Nephron (organoid): ENCODE measurements at regions not wholly inside any gene's neighbourhood (a gene's known extent, or its start where the extent isn't known, plus 50 kb on each side); places are given as distances from the start of the nearest gene placed in this dataset.

ENCODE experiments used
- H3K27ac Mint-ChIP-seq, 3 experiments: 2 replicates each; pipeline ENCODE4 v1.8.0; 2020; ENCODE audit warnings: mixed read lengths in 3 of 3, mild to moderate bottlenecking in 2 of 3, moderate library complexity in 1 of 3
- H3K27me3 Mint-ChIP-seq: 2 replicates; pipeline ENCODE4 v1.8.0; 2021; ENCODE audit warnings: low read depth, mild to moderate bottlenecking, moderate library complexity, mixed read lengths
- H3K36me3 Mint-ChIP-seq: 2 replicates; pipeline ENCODE4 v1.8.0; 2020; ENCODE audit warnings: low read depth, mixed read lengths
- H3K4me1 Mint-ChIP-seq: 2 replicates; pipeline ENCODE4 v1.8.0; 2020; ENCODE audit warnings: mixed read lengths
- H3K4me3 Mint-ChIP-seq, 3 experiments: 2 replicates each; pipeline ENCODE4 v1.8.0; 2020; ENCODE audit warnings: mild to moderate bottlenecking in 3 of 3, mixed read lengths in 3 of 3, moderate library complexity in 2 of 3
- H3K9me3 Mint-ChIP-seq: 2 replicates; pipeline ENCODE4 v1.8.0; 2020; ENCODE audit warnings: mixed read lengths
- TF ChIP-seq, protein P1 (sequence below), 3 experiments: fragments of 200-600 bp; sonication (generic); IDR thresholded peaks; one replicate each; pipeline ENCODE4 v1.5.0; 2021; ENCODE audit warnings: antibody characterized with exemption in 3 of 3; ENCODE audit not compliant: unreplicated experiment in 3 of 3

DNA sequence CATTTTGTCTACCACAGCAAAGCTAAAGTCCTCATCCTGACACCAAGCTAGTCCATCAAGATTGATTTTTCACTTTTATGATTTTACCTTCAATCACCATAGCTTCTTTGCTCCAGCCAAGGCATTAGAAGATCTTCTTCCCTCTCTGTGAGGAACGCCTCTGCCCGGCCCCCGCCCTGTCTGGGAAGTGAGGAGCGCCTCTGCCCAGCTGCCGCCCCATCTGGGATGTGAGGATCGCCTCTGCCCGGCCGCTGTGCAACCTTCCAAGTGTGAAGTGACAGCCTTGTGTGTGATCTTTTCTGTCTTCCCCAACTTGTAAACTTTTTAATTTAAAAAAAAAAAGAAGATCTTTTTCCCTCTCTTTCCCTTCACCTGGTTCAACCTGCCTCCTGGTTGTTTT lies 210.5 kb upstream of the NREP start:
- H3K4me1 Mint-ChIP-seq: peaks cover 12% of the 10 kb centered on the region
- no peak overlapping the region for H3K4me3 Mint-ChIP-seq
- no peak overlapping the region for H3K27ac Mint-ChIP-seq
- H3K36me3 Mint-ChIP-seq: no peaks in the 10 kb centered on the region
- TF ChIP-seq, protein P1, sequence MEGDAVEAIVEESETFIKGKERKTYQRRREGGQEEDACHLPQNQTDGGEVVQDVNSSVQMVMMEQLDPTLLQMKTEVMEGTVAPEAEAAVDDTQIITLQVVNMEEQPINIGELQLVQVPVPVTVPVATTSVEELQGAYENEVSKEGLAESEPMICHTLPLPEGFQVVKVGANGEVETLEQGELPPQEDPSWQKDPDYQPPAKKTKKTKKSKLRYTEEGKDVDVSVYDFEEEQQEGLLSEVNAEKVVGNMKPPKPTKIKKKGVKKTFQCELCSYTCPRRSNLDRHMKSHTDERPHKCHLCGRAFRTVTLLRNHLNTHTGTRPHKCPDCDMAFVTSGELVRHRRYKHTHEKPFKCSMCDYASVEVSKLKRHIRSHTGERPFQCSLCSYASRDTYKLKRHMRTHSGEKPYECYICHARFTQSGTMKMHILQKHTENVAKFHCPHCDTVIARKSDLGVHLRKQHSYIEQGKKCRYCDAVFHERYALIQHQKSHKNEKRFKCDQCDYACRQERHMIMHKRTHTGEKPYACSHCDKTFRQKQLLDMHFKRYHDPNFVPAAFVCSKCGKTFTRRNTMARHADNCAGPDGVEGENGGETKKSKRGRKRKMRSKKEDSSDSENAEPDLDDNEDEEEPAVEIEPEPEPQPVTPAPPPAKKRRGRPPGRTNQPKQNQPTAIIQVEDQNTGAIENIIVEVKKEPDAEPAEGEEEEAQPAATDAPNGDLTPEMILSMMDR (IDR thresholded peaks at IDR 0.05; ENCODE audit: unreplicated experiment in 3 of 3): no peak
- no peaks in the 10 kb centered on the region for H3K27me3 Mint-ChIP-seq
- peaks cover 3% of the 10 kb centered on the region for H3K9me3 Mint-ChIP-seq

DNA sequence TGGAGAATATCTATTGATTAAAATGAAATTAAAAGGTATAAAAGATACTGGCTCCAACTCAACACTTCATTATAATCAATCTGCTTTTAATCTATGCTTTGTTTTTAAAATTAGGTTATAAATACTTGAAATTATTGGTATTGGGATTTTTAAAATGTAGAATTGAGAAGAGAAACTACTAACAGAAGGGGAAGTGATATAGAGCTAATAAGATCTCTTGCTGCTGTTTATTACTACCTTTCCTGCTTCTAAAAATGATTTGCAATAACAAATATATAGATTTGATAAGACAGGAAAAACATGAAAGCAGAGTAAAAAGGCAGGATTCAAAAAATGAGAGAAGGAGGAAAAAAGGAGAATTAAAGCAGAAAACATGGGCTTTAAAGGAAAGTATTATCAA lies 209.3 kb upstream of the NREP start:
- peaks cover 17% of the 10 kb centered on the region for H3K4me1 Mint-ChIP-seq
- no peaks in the 10 kb centered on the region for H3K36me3 Mint-ChIP-seq
- H3K4me3 Mint-ChIP-seq: no peak overlapping the region
- TF ChIP-seq, protein P1 (IDR thresholded peaks at IDR 0.05; ENCODE audit: unreplicated experiment in 3 of 3): no peak
- no peak overlapping the region for H3K27ac Mint-ChIP-seq
- no peaks in the 10 kb centered on the region for H3K27me3 Mint-ChIP-seq
- peaks cover 3% of the 10 kb centered on the region for H3K9me3 Mint-ChIP-seq

DNA sequence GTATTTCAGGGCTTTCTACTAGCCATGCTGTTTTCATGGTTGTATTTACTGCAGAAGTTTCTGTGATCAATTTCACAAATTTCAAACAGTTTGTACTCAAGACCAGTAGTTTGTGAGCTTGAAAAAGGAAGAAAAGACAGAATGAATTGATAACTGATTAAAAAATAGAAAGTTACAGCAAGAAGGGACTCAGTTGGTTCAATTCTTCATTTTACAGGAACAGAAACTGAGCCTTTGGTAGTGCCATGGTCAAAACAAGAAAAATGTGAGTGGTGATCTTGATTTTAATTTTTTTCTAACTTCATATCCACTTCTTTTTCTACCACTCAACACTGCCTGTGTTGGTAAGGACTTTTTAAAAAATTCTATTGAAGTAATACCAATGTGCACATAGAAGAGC lies 206.6 kb upstream of the NREP start:
- Mint-ChIP-seq H3K27me3 (peaks cover 3% of the 10 kb centered on the region), H3K4me1 (peaks cover 26% of the 10 kb centered on the region), H3K9me3 (peaks cover 3% of the 10 kb centered on the region), H3K36me3 (no peaks in the 10 kb centered on the region), H3K27ac (no peak overlapping the region), H3K4me3 (no peak overlapping the region)
- TF ChIP-seq, protein P1 (IDR thresholded peaks at IDR 0.05; ENCODE audit: unreplicated experiment in 3 of 3): no peak

DNA sequence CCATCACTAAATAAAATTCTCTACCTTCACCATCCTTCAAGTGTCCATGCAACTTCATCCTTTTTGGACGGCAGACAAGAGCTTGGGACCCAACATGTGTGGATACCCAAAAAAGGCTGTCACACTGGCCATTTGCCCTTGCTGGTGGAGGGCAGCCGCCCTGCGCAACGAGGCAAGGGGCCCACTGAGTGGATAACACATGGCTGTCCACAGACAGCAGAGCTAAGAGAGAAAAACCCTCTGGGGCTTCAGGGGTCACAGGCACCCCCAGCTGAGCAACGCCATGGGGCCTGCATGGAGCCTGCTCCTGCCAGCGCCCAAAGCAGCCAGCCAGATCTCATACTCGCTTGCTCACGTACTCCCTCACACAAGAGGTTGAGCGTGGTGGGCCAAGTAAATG lies 205.9 kb upstream of the NREP start:
- Mint-ChIP-seq H3K9me3 (peaks cover 3% of the 10 kb centered on the region), H3K4me1 (peaks cover 21% of the 10 kb centered on the region), H3K4me3 (no peak overlapping the region), H3K27ac (no peak overlapping the region), H3K36me3 (no peaks in the 10 kb centered on the region), H3K27me3 (peaks cover 3% of the 10 kb centered on the region)
- TF ChIP-seq, protein P1 (IDR thresholded peaks at IDR 0.05; ENCODE audit: unreplicated experiment in 3 of 3): no peak

DNA sequence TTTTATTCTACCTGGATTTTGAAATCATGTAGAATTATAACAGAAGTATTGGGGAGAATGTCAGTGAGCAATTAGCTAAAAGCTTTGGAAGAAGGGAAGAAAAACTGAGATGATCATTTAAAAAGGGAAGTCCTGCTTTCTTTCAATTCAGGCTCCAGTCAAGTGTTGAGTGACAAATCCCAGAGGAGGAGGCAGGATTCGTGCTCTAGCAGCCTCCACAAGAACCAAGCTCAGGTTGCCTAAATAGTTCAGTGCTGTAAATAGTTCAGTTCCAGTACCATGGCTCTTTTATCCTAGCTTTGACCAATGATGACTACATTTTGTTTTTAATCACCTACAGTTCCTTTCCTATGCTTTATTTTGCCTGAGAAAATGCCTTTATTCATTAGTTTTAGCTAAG lies 204.9 kb upstream of the NREP start:
- peaks cover 21% of the 10 kb centered on the region for H3K4me1 Mint-ChIP-seq
- H3K27ac Mint-ChIP-seq: peak overlapping the region in 1 of 3 experiments; percentile 7
- H3K9me3 Mint-ChIP-seq: peaks cover 3% of the 10 kb centered on the region
- no peaks in the 10 kb centered on the region for H3K36me3 Mint-ChIP-seq
- peaks cover 3% of the 10 kb centered on the region for H3K27me3 Mint-ChIP-seq
- TF ChIP-seq, protein P1 (IDR thresholded peaks at IDR 0.05; ENCODE audit: unreplicated experiment in 3 of 3): no peak
- no peak overlapping the region for H3K4me3 Mint-ChIP-seq

DNA sequence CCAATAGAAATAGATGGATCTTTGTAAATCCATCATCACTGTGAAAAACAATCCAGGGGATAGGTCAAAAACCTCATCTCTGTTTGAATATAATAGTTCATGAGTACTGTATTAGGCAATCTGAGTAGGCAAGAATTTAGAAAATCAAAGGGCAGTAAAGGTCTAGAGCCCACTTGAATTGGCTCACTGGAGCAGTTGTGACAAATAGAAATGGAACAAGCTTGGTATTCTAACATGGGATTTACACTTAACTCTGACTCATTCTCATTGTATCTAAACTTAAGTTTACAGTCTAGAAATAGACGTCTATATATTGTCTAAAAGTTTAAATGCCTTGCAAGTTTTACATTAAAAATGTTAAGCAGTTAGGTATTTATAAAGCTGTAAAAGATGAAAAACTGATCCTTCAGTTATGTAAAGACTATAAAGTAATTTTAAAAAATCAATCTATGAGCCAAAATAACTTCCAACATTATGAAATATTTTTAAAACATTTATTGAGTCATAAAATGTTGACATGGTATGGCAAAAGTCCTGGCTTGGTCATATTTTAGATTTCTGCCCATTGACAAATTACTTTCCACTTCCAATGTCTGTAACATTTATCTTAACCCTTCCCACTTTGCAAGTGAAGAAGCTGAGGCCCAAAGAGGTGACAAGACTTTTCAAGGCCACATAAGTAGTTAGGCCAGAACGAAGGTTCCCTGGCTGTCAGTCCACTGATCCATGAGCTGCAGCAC lies 203.7 kb upstream of the NREP start:
- Mint-ChIP-seq H3K36me3 (no peaks in the 10 kb centered on the region), H3K4me3 (no peak overlapping the region), H3K9me3 (peaks cover 3% of the 10 kb centered on the region), H3K27ac (peak overlapping the region in 2 of 3 experiments; percentile 7 to 36), H3K4me1 (peaks cover 22% of the 10 kb centered on the region), H3K27me3 (peaks cover 3% of the 10 kb centered on the region)
- TF ChIP-seq, protein P1 (IDR thresholded peaks at IDR 0.05; ENCODE audit: unreplicated experiment in 3 of 3): no peak
